H1 (cell line): ENCODE measurements at regions not wholly inside any gene's neighbourhood (a gene's known extent, or its start where the extent isn't known, plus 50 kb on each side); places are given as distances from the start of the nearest gene placed in this dataset.
"Not testable (repeated sequence)": the region's sequence is repeated elsewhere in the genome, so short reads cannot be mapped to it uniquely, and the experiment has no call there.

Experiments
- CBX8 ChIP-seq: fragments of 300-800, 300-1000 bp; sonication (generic); IDR thresholded peaks from 2 replicates; pipeline ENCODE4 v1.7.1; 2016; ENCODE audit warnings: low read depth, low read length, borderline replicate concordance
- EP300 ChIP-seq, 2 experiments: IDR thresholded peaks; 1 replicate in 1 of 2; 2 replicates in 1 of 2; pipeline ENCODE4 v1.6.1; 2011 to 2012; ENCODE audit warnings: low read depth in 2 of 2, low read length in 2 of 2, mild to moderate bottlenecking in 2 of 2, borderline replicate concordance in 1 of 2, inconsistent platforms in 1 of 2, moderate library complexity in 1 of 2
- EZH2 ChIP-seq: fragments of 200-600 bp; sonication (generic); IDR thresholded peaks from 2 replicates; pipeline ENCODE4 v1.7.1; 2012; ENCODE audit warnings: low read depth, mild to moderate bottlenecking, moderate library complexity, low read length, inconsistent platforms; ENCODE audit not compliant: severe bottlenecking
- RAD21 ChIP-seq, 2 experiments: IDR thresholded peaks in 1 of 2; conservative IDR thresholded peaks in 1 of 2; 2 replicates each; pipeline ENCODE4 v1.6.1; 2011; ENCODE audit warnings: low read depth in 2 of 2, low read length in 2 of 2, improper control_type of control experiment in 1 of 2, inconsistent platforms in 1 of 2, mild to moderate bottlenecking in 1 of 2, moderate library complexity in 1 of 2

- not testable (repeated sequence) for TF ChIP-seq RAD21 (IDR thresholded peaks at IDR 0.05 in 1 of 2, conservative IDR thresholded peaks at IDR 0.05 in 1 of 2; ENCODE audit: low read depth in 2 of 2, low read length in 2 of 2); EZH2; CBX8; EP300 (IDR thresholded peaks at IDR 0.05; ENCODE audit: borderline replicate concordance in 1 of 2, low read depth in 2 of 2, low read length in 2 of 2)
These were observed 213.8 kb downstream of the ANKRD36B start for GRCh38 chr2:97375913-97376312.
